ENCODE measurements at regions not wholly inside any gene's neighbourhood (a gene's known extent, or its start where the extent isn't known, plus 50 kb on each side); places are given as distances from the start of the nearest gene placed in this dataset.

DNA sequence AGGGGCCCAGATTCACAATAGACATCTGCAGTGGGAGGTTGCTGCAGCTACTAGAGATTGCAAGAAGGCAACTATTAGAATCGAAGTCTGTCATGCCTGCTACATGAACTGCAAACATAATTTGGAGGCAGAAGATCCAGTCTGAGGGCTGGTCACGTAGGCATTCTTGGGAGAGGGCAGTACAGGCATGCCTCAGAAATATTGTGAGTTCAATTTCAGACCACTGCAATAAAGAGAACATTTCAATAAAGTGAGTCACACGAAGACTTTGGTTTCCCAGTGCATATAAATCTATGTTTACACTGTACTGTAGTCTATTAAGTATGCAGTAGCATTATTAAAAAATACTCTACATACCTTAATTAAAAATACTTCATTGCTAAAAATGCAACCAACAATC lies 585.8 kb upstream of the FAT1 start:
- Mint-ChIP-seq H3K27me3 (ENCODE audit: low read depth in 3 of 3) (peaks cover 0 to 3% (median 0%) of the 10 kb centered on the region in 3 donors), H3K9me3 (peaks cover 0 to 8% (median 3%) of the 10 kb centered on the region in 7 donors), H3K4me1 (no peaks in the 10 kb centered on the region), H3K36me3 (no peaks in the 10 kb centered on the region), H3K27ac (no peak overlapping the region), H3K4me3 (no peak overlapping the region)
- no peak for DNase-seq
- intact Hi-C loops (cut with micrococcal nuclease), result no loop called here
- WGBS (ENCODE audit: insufficient coverage), result 69% methylated on average over 2 of the region's 3 CpGs
- Histone ChIP-seq H3K4me2 (replicated peaks; ENCODE audit: extremely low read depth, low read length, poor library complexity, severe bottlenecking) (no peak overlapping the region), H3K4me1 (ENCODE audit: control insufficient read depth in 1 of 2, insufficient read depth in 2 of 2, low read length in 2 of 2) (no peaks in the 10 kb centered on the region), H3K79me2 (ENCODE audit: insufficient read depth, low read length) (no peaks in the 10 kb centered on the region), H3K27ac (ENCODE audit: low read depth in 1 of 2, low read length in 2 of 2) (no peak overlapping the region), H4K20me1 (ENCODE audit: insufficient read depth, low read length) (no peaks in the 10 kb centered on the region), H3K9ac (ENCODE audit: insufficient read depth, low read length, poor library complexity, severe bottlenecking) (no peak overlapping the region), H3K4me3 (replicated peaks in 1 of 3; ENCODE audit: low read depth in 2 of 3, low read length in 3 of 3) (no peak overlapping the region), H3K36me3 (replicated peaks in 1 of 2; ENCODE audit: control insufficient read depth in 1 of 2, insufficient read depth in 2 of 2, low read length in 2 of 2) (no peaks in the 10 kb centered on the region), H2AFZ (ENCODE audit: insufficient read depth, low read depth, low read length, poor library complexity, severe bottlenecking) (no peak overlapping the region), H3K27me3 (ENCODE audit: control insufficient read depth in 2 of 2, insufficient read depth in 2 of 2, low read length in 2 of 2) (no peaks in the 10 kb centered on the region), H3K9me3 (replicated peaks in 1 of 2; ENCODE audit: control insufficient read depth in 1 of 2, insufficient read depth in 1 of 2, low read length in 2 of 2) (peaks cover 9 to 11% of the 10 kb centered on the region in 2 donors)
- no peak for TF ChIP-seq CTCF (IDR thresholded peaks at IDR 0.05)

- Mint-ChIP-seq H3K27me3 (ENCODE audit: low read depth in 3 of 3) (peaks cover 0 to 2% (median 0%) of the 10 kb centered on the region in 3 donors), H3K4me3 (no peak overlapping the region), H3K27ac (no peak overlapping the region), H3K4me1 (no peaks in the 10 kb centered on the region), H3K36me3 (no peaks in the 10 kb centered on the region), H3K9me3 (peaks cover 0 to 10% (median 3%) of the 10 kb centered on the region in 7 donors)
- Histone ChIP-seq H3K36me3 (replicated peaks in 1 of 2; ENCODE audit: control insufficient read depth in 1 of 2, insufficient read depth in 2 of 2, low read length in 2 of 2) (no peaks in the 10 kb centered on the region), H3K9me3 (replicated peaks in 1 of 2; ENCODE audit: control insufficient read depth in 1 of 2, insufficient read depth in 1 of 2, low read length in 2 of 2) (peaks cover 7 to 9% of the 10 kb centered on the region in 2 donors), H3K4me1 (ENCODE audit: control insufficient read depth in 1 of 2, insufficient read depth in 2 of 2, low read length in 2 of 2) (no peaks in the 10 kb centered on the region), H3K4me2 (replicated peaks; ENCODE audit: extremely low read depth, low read length, poor library complexity, severe bottlenecking) (no peak overlapping the region), H4K20me1 (ENCODE audit: insufficient read depth, low read length) (no peaks in the 10 kb centered on the region), H3K27me3 (ENCODE audit: control insufficient read depth in 2 of 2, insufficient read depth in 2 of 2, low read length in 2 of 2) (no peaks in the 10 kb centered on the region), H3K27ac (ENCODE audit: low read depth in 1 of 2, low read length in 2 of 2) (no peak overlapping the region), H2AFZ (ENCODE audit: insufficient read depth, low read depth, low read length, poor library complexity, severe bottlenecking) (no peak overlapping the region), H3K9ac (ENCODE audit: insufficient read depth, low read length, poor library complexity, severe bottlenecking) (no peak overlapping the region), H3K79me2 (ENCODE audit: insufficient read depth, low read length) (no peaks in the 10 kb centered on the region), H3K4me3 (replicated peaks in 1 of 3; ENCODE audit: low read depth in 2 of 3, low read length in 3 of 3) (no peak overlapping the region)
- no peak for TF ChIP-seq CTCF (IDR thresholded peaks at IDR 0.05)
- WGBS (ENCODE audit: insufficient coverage), result no CpG with 5 or more reads among the region's 1 CpG
- no peak for DNase-seq
- intact Hi-C loops (cut with micrococcal nuclease), result no loop called here
Observed at GRCh38 chr4:187312299-187312698, 588.6 kb upstream of the FAT1 start.
